Hepatocyte (in vitro differentiated cells): ENCODE measurements at regions not wholly inside any gene's neighbourhood (a gene's known extent, or its start where the extent isn't known, plus 50 kb on each side); places are given as distances from the start of the nearest gene placed in this dataset.

ENCODE experiments used
- CTCF ChIP-seq: fragments of 200-600 bp; sonication (generic); IDR thresholded peaks from 2 replicates; pipeline ENCODE4 v1.5.1; 2016; ENCODE audit warnings: antibody characterized with exemption, mild to moderate bottlenecking; ENCODE audit not compliant: poor library complexity
- EZH2 ChIP-seq: fragments of 200-600 bp; sonication (generic); IDR thresholded peaks from 2 replicates; pipeline ENCODE4 v1.6.1; 2016; ENCODE audit warnings: antibody characterized with exemption, mild to moderate bottlenecking, borderline replicate concordance

- TF ChIP-seq CTCF (no peak), EZH2 (no peak)
These were observed 158.1 kb downstream of the NPR3 start for GRCh38 chr5:32869216-32869615.
